GM23338 (cell line): ENCODE measurements at regions not wholly inside any gene's neighbourhood (a gene's known extent, or its start where the extent isn't known, plus 50 kb on each side); places are given as distances from the start of the nearest gene placed in this dataset.

Experiments used
- ATAC-seq: fragments of 200-7000 bp; cut with Tn5 transposase; 3 replicates; pipeline ENCODE4 v1.9.1; 2020
- DNase-seq: peaks from one replicate; pipeline ENCODE4 v3.0.0-alpha.2; 2015; ENCODE audit warnings: low spot score
- H2AFZ ChIP-seq: fragments of 200-600 bp; sonication (generic); 2 replicates; pipeline ENCODE4 v1.8.0; 2016; ENCODE audit warnings: antibody characterized with exemption, mild to moderate bottlenecking, moderate library complexity
- H3F3A ChIP-seq: fragments of 200-600 bp; sonication (generic); replicated peaks from 2 replicates; pipeline ENCODE4 v1.8.0; 2017; ENCODE audit warnings: antibody characterized with exemption, mixed run types, low read depth
- H3K27ac ChIP-seq: fragments of 200-600 bp; sonication (generic); 2 replicates; pipeline ENCODE4 v1.6.1; 2016; ENCODE audit warnings: low read depth
- H3K27me3 ChIP-seq: fragments of 200-600 bp; sonication (generic); 2 replicates; pipeline ENCODE4 v1.8.0; 2016; ENCODE audit warnings: mild to moderate bottlenecking, mixed run types, moderate library complexity; ENCODE audit not compliant: insufficient read depth
- H3K36me3 ChIP-seq: fragments of 200-600 bp; sonication (generic); 2 replicates; pipeline ENCODE4 v1.8.0; 2016; ENCODE audit warnings: mild to moderate bottlenecking; ENCODE audit not compliant: insufficient read depth
- H3K4me1 ChIP-seq: fragments of 200-600 bp; sonication (generic); 2 replicates; pipeline ENCODE4 v1.8.0; 2016; ENCODE audit warnings: mild to moderate bottlenecking, moderate library complexity; ENCODE audit not compliant: insufficient read depth
- H3K4me2 ChIP-seq: fragments of 200-600 bp; sonication (generic); 2 replicates; pipeline ENCODE4 v1.7.1; 2017; ENCODE audit warnings: mixed run types
- H3K4me3 ChIP-seq: fragments of 200-600 bp; sonication (generic); 2 replicates; pipeline ENCODE4 v1.6.1; 2016; ENCODE audit warnings: mixed run types
- H3K79me2 ChIP-seq: fragments of 200-600 bp; sonication (generic); replicated peaks from 2 replicates; pipeline ENCODE4 v1.8.0; 2017; ENCODE audit warnings: mild to moderate bottlenecking; ENCODE audit not compliant: insufficient read depth
- H3K9me2 ChIP-seq: fragments of 200-600 bp; sonication (generic); 2 replicates; pipeline ENCODE4 v1.8.0; 2017; ENCODE audit not compliant: insufficient read depth
- H4K20me1 ChIP-seq: fragments of 200-600 bp; sonication (generic); replicated peaks from 2 replicates; pipeline ENCODE4 v1.8.0; 2017; ENCODE audit warnings: mild to moderate bottlenecking; ENCODE audit not compliant: insufficient read depth
- H3K27ac Mint-ChIP-seq: 2 replicates; pipeline ENCODE4 v1.8.0; 2020; ENCODE audit warnings: inconsistent platforms, mild to moderate bottlenecking, moderate library complexity, mixed read lengths
- H3K27me3 Mint-ChIP-seq: 3 replicates; pipeline ENCODE4 v1.8.0; 2022; ENCODE audit warnings: low read depth, mild to moderate bottlenecking, moderate library complexity, mixed read lengths, inconsistent platforms; ENCODE audit not compliant: insufficient read depth, poor library complexity
- H3K36me3 Mint-ChIP-seq: 3 replicates; pipeline ENCODE4 v1.8.0; 2021; ENCODE audit warnings: low read depth, mild to moderate bottlenecking, inconsistent platforms, moderate library complexity, mixed read lengths
- H3K4me1 Mint-ChIP-seq: 3 replicates; pipeline ENCODE4 v1.8.0; 2020; ENCODE audit warnings: mild to moderate bottlenecking, inconsistent platforms, mixed read lengths
- H3K4me3 Mint-ChIP-seq: 3 replicates; pipeline ENCODE4 v1.8.0; 2021; ENCODE audit warnings: moderate library complexity, mild to moderate bottlenecking, inconsistent platforms, mixed read lengths
- H3K9me3 Mint-ChIP-seq: 3 replicates; pipeline ENCODE4 v1.8.0; 2020; ENCODE audit warnings: moderate library complexity, mild to moderate bottlenecking, inconsistent platforms, mixed read lengths
- CTCF ChIP-seq, 2 experiments: fragments of 200-600 bp in 1 of 2; sonication (generic) in 1 of 2; conservative IDR thresholded peaks; 2 replicates each; pipeline versions ENCODE4 v1.5.1 to v1.6.1; 2016 to 2017; ENCODE audit warnings: antibody characterized with exemption in 2 of 2, low read depth in 2 of 2, mild to moderate bottlenecking in 2 of 2, moderate library complexity in 1 of 2
- ETS1 ChIP-seq: IDR thresholded peaks from 2 replicates; pipeline ENCODE4 v1.6.1; 2016; ENCODE audit warnings: antibody characterized with exemption
- EZH2phosphoT487 ChIP-seq: fragments of 200-600 bp; sonication (generic); IDR thresholded peaks from one replicate; pipeline ENCODE4 v1.8.1; 2018; ENCODE audit warnings: antibody characterized with exemption; ENCODE audit not compliant: unreplicated experiment
- JUNB ChIP-seq: IDR thresholded peaks from one replicate; pipeline ENCODE4 v1.6.1; 2016; ENCODE audit warnings: antibody characterized with exemption; ENCODE audit not compliant: unreplicated experiment
- NANOG ChIP-seq: IDR thresholded peaks from 2 replicates; pipeline ENCODE4 v1.6.1; 2016; ENCODE audit warnings: antibody characterized with exemption, borderline replicate concordance
- POLR2AphosphoS5 ChIP-seq: IDR thresholded peaks from 2 replicates; pipeline ENCODE4 v1.6.1; 2016; ENCODE audit warnings: antibody characterized with exemption, low read depth
- REST ChIP-seq: IDR thresholded peaks from one replicate; pipeline ENCODE4 v1.6.1; 2018; ENCODE audit warnings: antibody characterized with exemption; ENCODE audit not compliant: unreplicated experiment
- STAT1 ChIP-seq: IDR thresholded peaks from one replicate; pipeline ENCODE4 v1.6.1; 2016; ENCODE audit warnings: antibody characterized with exemption; ENCODE audit not compliant: unreplicated experiment
- ZNF114 ChIP-seq: fragments of 250-450 bp; sonication (Bioruptor Pico); IDR thresholded peaks from 2 replicates; pipeline ENCODE4 v1.5.0; 2020; ENCODE audit warnings: mild to moderate bottlenecking, moderate library complexity
- ZNF331 ChIP-seq: fragments of 250-450 bp; sonication (Bioruptor Pico); IDR thresholded peaks from 2 replicates; pipeline ENCODE4 v1.5.0; 2020; ENCODE audit warnings: low read depth, mild to moderate bottlenecking, moderate library complexity
- ZNF462 ChIP-seq: fragments of 250-450 bp; sonication (Bioruptor Pico); IDR thresholded peaks from 2 replicates; pipeline ENCODE4 v1.5.0; 2020; ENCODE audit warnings: mild to moderate bottlenecking, moderate library complexity

GRCh38 chr5:35356725-35357124 lies 126.4 kb upstream of the PRLR start:
- Histone ChIP-seq H3K27me3 (no peaks in the 10 kb centered on the region), H3K36me3 (no peaks in the 10 kb centered on the region), H2AFZ (no peak overlapping the region), H3K4me3 (no peak overlapping the region), H3K27ac (no peak overlapping the region), H4K20me1 (no peaks in the 10 kb centered on the region), H3K4me1 (no peaks in the 10 kb centered on the region), H3K9me2 (no peaks in the 10 kb centered on the region), H3F3A (no peaks in the 10 kb centered on the region), H3K79me2 (no peaks in the 10 kb centered on the region), H3K4me2 (no peak overlapping the region)
- peaks cover 5% of the 10 kb centered on the region; the same call in 2 of the 3 replicates for H3K36me3 Mint-ChIP-seq
- peaks cover 16% of the 10 kb centered on the region for H3K9me3 Mint-ChIP-seq
- peaks cover 2% of the 10 kb centered on the region for H3K27me3 Mint-ChIP-seq
- no peak for TF ChIP-seq ZNF331
- no peak for TF ChIP-seq POLR2AphosphoS5
- no peak for TF ChIP-seq CTCF (conservative IDR thresholded peaks at IDR 0.05; ENCODE audit: low read depth in 2 of 2)
- TF ChIP-seq ZNF114 (CRISPR knock-in tag), result no peak
- TF ChIP-seq REST, result no peak
- TF ChIP-seq EZH2phosphoT487, result no peak
- TF ChIP-seq ETS1, result no peak
- no peak for TF ChIP-seq STAT1
- no peak for TF ChIP-seq NANOG
- no peak for TF ChIP-seq JUNB
- TF ChIP-seq ZNF462 (CRISPR knock-in tag), result no peak
- H3K4me3 Mint-ChIP-seq, result no peak overlapping the region
- DNase-seq, result no peak
- no peak overlapping the region for H3K27ac Mint-ChIP-seq
- H3K4me1 Mint-ChIP-seq, result no peaks in the 10 kb centered on the region
- no peak for ATAC-seq
